SK-N-SH (cell line): ENCODE measurements at regions not wholly inside any gene's neighbourhood (a gene's known extent, or its start where the extent isn't known, plus 50 kb on each side); places are given as distances from the start of the nearest gene placed in this dataset.

Source experiments
- CTCF ChIA-PET: fragments of 300-600, 350-600 bp; formaldehyde crosslinking; extraction: SDS; loops from one replicate; lab custom pipeline; 2021; lab: Yijun Ruan, JAX
- POLR2A ChIA-PET: fragments of 350-600 bp; sonication (Branson Sonifier 250); formaldehyde crosslinking; extraction: SDS; loops from one replicate; lab custom pipeline; 2020; ENCODE audit warnings: antibody characterized with exemption, inconsistent platforms; lab: Yijun Ruan, JAX
- DNase-seq: peaks from one replicate; pipeline ENCODE4 v3.0.0; 2012
- H2AFZ ChIP-seq: fragments of 200-600 bp; sonication (generic); 2 replicates; pipeline ENCODE4 v1.8.1; 2016; ENCODE audit warnings: antibody characterized with exemption, mild to moderate bottlenecking, low read depth
- H3F3A ChIP-seq: fragments of 200-600 bp; sonication (generic); replicated peaks from 2 replicates; pipeline ENCODE3; 2016; ENCODE audit warnings: antibody characterized with exemption, mild to moderate bottlenecking; ENCODE audit not compliant: insufficient read depth
- H3K27ac ChIP-seq, 2 experiments: fragments of 200-500 bp in 1 of 2; fragments of 200-600 bp in 1 of 2; sonication (Bioruptor generic) in 1 of 2; sonication (generic), shearing (Covaris generic) in 1 of 2; 2 replicates each; pipeline versions ENCODE4 v1.5.1 to v1.6.1; 2014 to 2016; ENCODE audit warnings: low read depth in 2 of 2, inconsistent platforms in 1 of 2, low read length in 1 of 2, mild to moderate bottlenecking in 1 of 2, mixed read lengths in 1 of 2
- H3K27me3 ChIP-seq: fragments of 200-600 bp; sonication (generic), shearing (Covaris generic); 2 replicates; pipeline ENCODE4 v1.6.1; 2016; ENCODE audit warnings: mixed run types; ENCODE audit not compliant: insufficient read depth
- H3K36me3 ChIP-seq, 2 experiments: fragments of 200-500 bp in 1 of 2; fragments of 200-600 bp in 1 of 2; sonication (Bioruptor generic) in 1 of 2; sonication (generic) in 1 of 2; replicated peaks in 1 of 2; 2 replicates each; pipeline versions ENCODE3 to v1.5.1; 2014 to 2016; ENCODE audit warnings: low read length in 1 of 2, mild to moderate bottlenecking in 1 of 2; ENCODE audit not compliant: insufficient read depth in 2 of 2, control insufficient read depth in 1 of 2
- H3K4me1 ChIP-seq, 2 experiments: fragments of 200-500 bp in 1 of 2; fragments of 200-600 bp in 1 of 2; sonication (Bioruptor generic) in 1 of 2; sonication (generic), shearing (Covaris generic) in 1 of 2; 2 replicates each; pipeline versions ENCODE4 v1.5.1 to v1.6.1; 2014 to 2016; ENCODE audit warnings: low read depth in 1 of 2, low read length in 1 of 2, mixed run types in 1 of 2; ENCODE audit not compliant: insufficient read depth in 2 of 2, control insufficient read depth in 1 of 2
- H3K4me2 ChIP-seq: fragments of 200-600 bp; sonication (generic), shearing (Covaris generic); 2 replicates; pipeline ENCODE4 v1.6.1; 2017; ENCODE audit warnings: mixed run types
- H3K4me3 ChIP-seq, 2 experiments: fragments of 200-500 bp in 1 of 2; fragments of 200-600 bp in 1 of 2; sonication (Bioruptor generic) in 1 of 2; sonication (generic), shearing (Covaris generic) in 1 of 2; 2 replicates each; pipeline versions ENCODE4 v1.5.1 to v1.8.1; 2014 to 2016; ENCODE audit warnings: low read depth in 2 of 2, inconsistent platforms in 1 of 2, low read length in 1 of 2, mild to moderate bottlenecking in 1 of 2, mixed read lengths in 1 of 2, moderate library complexity in 1 of 2
- H3K79me2 ChIP-seq: fragments of 200-600 bp; sonication (generic); 2 replicates; pipeline ENCODE4 v1.8.1; 2017; ENCODE audit warnings: mild to moderate bottlenecking; ENCODE audit not compliant: insufficient read depth
- H3K9ac ChIP-seq: fragments of 200-600 bp; sonication (generic); 2 replicates; pipeline ENCODE4 v1.6.1; 2017; ENCODE audit warnings: mixed run types
- H3K9me2 ChIP-seq: fragments of 200-600 bp; sonication (generic); 2 replicates; pipeline ENCODE4 v1.6.1; 2017; ENCODE audit warnings: mixed run types
- H3K9me3 ChIP-seq: fragments of 200-600 bp; sonication (generic); 2 replicates; pipeline ENCODE4 v1.6.1; 2017; ENCODE audit warnings: mixed run types, mild to moderate bottlenecking, moderate library complexity
- H4K20me1 ChIP-seq: fragments of 200-600 bp; sonication (generic); 2 replicates; pipeline ENCODE4 v1.6.1; 2017; ENCODE audit warnings: mild to moderate bottlenecking, mixed run types; ENCODE audit not compliant: insufficient read depth
- ELF1 ChIP-seq: IDR thresholded peaks from 2 replicates; pipeline ENCODE4 v1.4.0; 2012
- EP300 ChIP-seq, 2 experiments: IDR thresholded peaks; 2 replicates each; pipeline versions ENCODE4 v1.4.0 to v1.6.1; 2012; ENCODE audit warnings: borderline replicate concordance in 1 of 2, low read depth in 1 of 2, low read length in 1 of 2
- FOSL2 ChIP-seq: IDR thresholded peaks from 2 replicates; pipeline ENCODE4 v1.4.0; 2012; ENCODE audit warnings: low read depth, mild to moderate bottlenecking, moderate library complexity, borderline replicate concordance
- FOXM1 ChIP-seq: IDR thresholded peaks from 2 replicates; pipeline ENCODE4 v1.4.0; 2012; ENCODE audit warnings: low read depth, mild to moderate bottlenecking
- GATA2 ChIP-seq: sonication (generic); formaldehyde crosslinking; IDR thresholded peaks from 2 replicates; pipeline ENCODE4 v1.5.0; 2020; ENCODE audit warnings: mild to moderate bottlenecking, missing genetic modification reagents
- NFIC ChIP-seq: IDR thresholded peaks from 2 replicates; pipeline ENCODE4 v1.4.0; 2012; ENCODE audit warnings: borderline replicate concordance
- NRF1 ChIP-seq: IDR thresholded peaks from 2 replicates; pipeline ENCODE4 v1.6.1; 2012; ENCODE audit warnings: low read depth, mild to moderate bottlenecking, low read length
- RAD21 ChIP-seq: IDR thresholded peaks from 2 replicates; pipeline ENCODE4 v1.6.1; 2012; ENCODE audit warnings: mild to moderate bottlenecking, low read length
- RCOR1 ChIP-seq: fragments of 150-350 bp; IDR thresholded peaks from 2 replicates; pipeline ENCODE4 v1.6.1; 2017; ENCODE audit warnings: antibody characterized with exemption, low read length
- RFX5 ChIP-seq: IDR thresholded peaks from 2 replicates; pipeline ENCODE4 v1.6.1; 2012; ENCODE audit warnings: mild to moderate bottlenecking, improper control_type of control experiment, low read length
- SIN3A ChIP-seq: IDR thresholded peaks from 2 replicates; pipeline ENCODE4 v1.6.1; 2012; ENCODE audit warnings: low read depth, mild to moderate bottlenecking, low read length, moderate library complexity, borderline replicate concordance
- SMC3 ChIP-seq: IDR thresholded peaks from 2 replicates; pipeline ENCODE4 v1.6.1; 2012; ENCODE audit warnings: low read depth, low read length, improper control_type of control experiment
- TAF1 ChIP-seq: IDR thresholded peaks from 2 replicates; pipeline ENCODE4 v1.6.1; 2012; ENCODE audit warnings: low read depth, mild to moderate bottlenecking, low read length, moderate library complexity, borderline replicate concordance
- YY1 ChIP-seq: IDR thresholded peaks from 2 replicates; pipeline ENCODE4 v1.4.0; 2012; ENCODE audit warnings: low read depth, mild to moderate bottlenecking
- WGBS: methylation state at CpG from one replicate; pipeline ENCODE4 v1.1.6; 2017; ENCODE audit warnings: low lambda C conversion rate; 5-methylcytosine and 5-hydroxymethylcytosine counted together
- TF ChIP-seq, protein P1 (sequence below): IDR thresholded peaks from 2 replicates; pipeline ENCODE4 v1.4.0; 2012; ENCODE audit warnings: low read depth, borderline replicate concordance
- TF ChIP-seq, protein P2 (sequence below): IDR thresholded peaks from 2 replicates; pipeline ENCODE4; 2012
- TF ChIP-seq, protein P3 (sequence below): IDR thresholded peaks from 2 replicates; pipeline ENCODE4 v1.6.1; 2012; ENCODE audit warnings: mild to moderate bottlenecking, low read depth, low read length, moderate library complexity

DNA sequence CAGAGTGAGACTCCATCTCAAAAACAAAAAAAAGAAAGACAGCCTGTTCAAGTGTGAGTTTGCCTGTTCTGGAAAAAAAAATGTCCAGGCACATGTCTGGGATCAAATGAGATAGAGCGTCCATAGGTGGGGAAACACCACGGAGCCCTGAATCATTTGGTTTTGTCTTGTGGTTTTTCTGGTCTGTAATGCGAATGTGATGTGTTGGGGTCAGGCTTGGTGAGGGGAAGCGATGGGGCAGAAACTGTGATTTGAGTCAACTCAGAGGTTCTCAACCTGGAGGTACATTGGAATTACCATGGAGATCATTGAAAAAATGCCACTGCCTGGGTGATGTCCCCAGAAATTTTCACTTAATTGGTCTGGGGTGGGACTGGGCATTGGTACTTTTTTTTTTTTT, 183.9 kb upstream of the PWP1 start:
- Histone ChIP-seq H3K4me1 (peaks cover 0 to 14% of the 10 kb centered on the region in 2 experiments; a peak in 1 of 4 replicates), H3K27me3 (no peaks in the 10 kb centered on the region), H3K9me2 (no peaks in the 10 kb centered on the region), H3K9me3 (no peaks in the 10 kb centered on the region), H3K27ac (no peak overlapping the region), H3K36me3 (no peaks in the 10 kb centered on the region), H3K79me2 (no peaks in the 10 kb centered on the region), H3K4me3 (no peak overlapping the region), H3K9ac (no peak overlapping the region), H4K20me1 (no peaks in the 10 kb centered on the region), H3K4me2 (no peak overlapping the region), H3F3A (no peaks in the 10 kb centered on the region), H2AFZ (no peak overlapping the region)
- no peak for DNase-seq
- TF ChIP-seq RAD21 (no peak), NFIC (no peak), FOXM1 (no peak), YY1 (no peak), RCOR1 (no peak), GATA2 (CRISPR knock-in tag) (no peak), FOSL2 (no peak), ELF1 (no peak), SMC3 (no peak), NRF1 (no peak), EP300 (IDR thresholded peaks at IDR 0.05; ENCODE audit: borderline replicate concordance in 1 of 2, low read depth in 1 of 2, low read length in 1 of 2) (no peak), RFX5 (no peak), TAF1 (no peak), SIN3A (no peak)
- TF ChIP-seq, protein P1, sequence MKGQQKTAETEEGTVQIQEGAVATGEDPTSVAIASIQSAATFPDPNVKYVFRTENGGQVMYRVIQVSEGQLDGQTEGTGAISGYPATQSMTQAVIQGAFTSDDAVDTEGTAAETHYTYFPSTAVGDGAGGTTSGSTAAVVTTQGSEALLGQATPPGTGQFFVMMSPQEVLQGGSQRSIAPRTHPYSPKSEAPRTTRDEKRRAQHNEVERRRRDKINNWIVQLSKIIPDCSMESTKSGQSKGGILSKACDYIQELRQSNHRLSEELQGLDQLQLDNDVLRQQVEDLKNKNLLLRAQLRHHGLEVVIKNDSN: no peak
- TF ChIP-seq, protein P2, sequence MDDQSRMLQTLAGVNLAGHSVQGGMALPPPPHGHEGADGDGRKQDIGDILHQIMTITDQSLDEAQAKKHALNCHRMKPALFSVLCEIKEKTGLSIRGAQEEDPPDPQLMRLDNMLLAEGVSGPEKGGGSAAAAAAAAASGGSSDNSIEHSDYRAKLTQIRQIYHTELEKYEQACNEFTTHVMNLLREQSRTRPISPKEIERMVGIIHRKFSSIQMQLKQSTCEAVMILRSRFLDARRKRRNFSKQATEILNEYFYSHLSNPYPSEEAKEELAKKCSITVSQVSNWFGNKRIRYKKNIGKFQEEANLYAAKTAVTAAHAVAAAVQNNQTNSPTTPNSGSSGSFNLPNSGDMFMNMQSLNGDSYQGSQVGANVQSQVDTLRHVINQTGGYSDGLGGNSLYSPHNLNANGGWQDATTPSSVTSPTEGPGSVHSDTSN: no peak
- TF ChIP-seq, protein P3, sequence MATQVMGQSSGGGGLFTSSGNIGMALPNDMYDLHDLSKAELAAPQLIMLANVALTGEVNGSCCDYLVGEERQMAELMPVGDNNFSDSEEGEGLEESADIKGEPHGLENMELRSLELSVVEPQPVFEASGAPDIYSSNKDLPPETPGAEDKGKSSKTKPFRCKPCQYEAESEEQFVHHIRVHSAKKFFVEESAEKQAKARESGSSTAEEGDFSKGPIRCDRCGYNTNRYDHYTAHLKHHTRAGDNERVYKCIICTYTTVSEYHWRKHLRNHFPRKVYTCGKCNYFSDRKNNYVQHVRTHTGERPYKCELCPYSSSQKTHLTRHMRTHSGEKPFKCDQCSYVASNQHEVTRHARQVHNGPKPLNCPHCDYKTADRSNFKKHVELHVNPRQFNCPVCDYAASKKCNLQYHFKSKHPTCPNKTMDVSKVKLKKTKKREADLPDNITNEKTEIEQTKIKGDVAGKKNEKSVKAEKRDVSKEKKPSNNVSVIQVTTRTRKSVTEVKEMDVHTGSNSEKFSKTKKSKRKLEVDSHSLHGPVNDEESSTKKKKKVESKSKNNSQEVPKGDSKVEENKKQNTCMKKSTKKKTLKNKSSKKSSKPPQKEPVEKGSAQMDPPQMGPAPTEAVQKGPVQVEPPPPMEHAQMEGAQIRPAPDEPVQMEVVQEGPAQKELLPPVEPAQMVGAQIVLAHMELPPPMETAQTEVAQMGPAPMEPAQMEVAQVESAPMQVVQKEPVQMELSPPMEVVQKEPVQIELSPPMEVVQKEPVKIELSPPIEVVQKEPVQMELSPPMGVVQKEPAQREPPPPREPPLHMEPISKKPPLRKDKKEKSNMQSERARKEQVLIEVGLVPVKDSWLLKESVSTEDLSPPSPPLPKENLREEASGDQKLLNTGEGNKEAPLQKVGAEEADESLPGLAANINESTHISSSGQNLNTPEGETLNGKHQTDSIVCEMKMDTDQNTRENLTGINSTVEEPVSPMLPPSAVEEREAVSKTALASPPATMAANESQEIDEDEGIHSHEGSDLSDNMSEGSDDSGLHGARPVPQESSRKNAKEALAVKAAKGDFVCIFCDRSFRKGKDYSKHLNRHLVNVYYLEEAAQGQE: no peak
- WGBS: 82% methylated on average over 4 of the region's 4 CpGs
- CTCF ChIA-PET: no interaction called here
- POLR2A ChIA-PET: no interaction called here
